Tibial artery (tissue), 4 donors: ENCODE measurements at regions not wholly inside any gene's neighbourhood (a gene's known extent, or its start where the extent isn't known, plus 50 kb on each side); places are given as distances from the start of the nearest gene placed in this dataset.

Experiments
- DNase-seq, 2 donors: peaks; one replicate each; pipeline ENCODE4 v3.0.0-alpha.2; 2019
- H3K27ac ChIP-seq, 2 donors: fragments of 200-600 bp; sonication (generic) in 1 of 2; 1 replicate in 1 of 2; 2 replicates in 1 of 2; pipeline ENCODE4 v1.5.1; 2018 to 2019; ENCODE audit warnings: mild to moderate bottlenecking in 1 of 2
- H3K27me3 ChIP-seq, 2 donors: fragments of 200-600 bp; sonication (generic) in 1 of 2; one replicate each; pipeline versions ENCODE4 v1.5.1 to v1.6.0; 2016 to 2019
- H3K36me3 ChIP-seq, 3 donors: fragments of 200-600 bp; sonication (generic) in 2 of 3; one replicate each; pipeline ENCODE4 v1.5.1; 2016 to 2019; ENCODE audit warnings: mild to moderate bottlenecking in 2 of 3
- H3K4me1 ChIP-seq, 4 donors: fragments of 200-600 bp; sonication (generic) in 2 of 4; 1 replicate in 3 of 4; 2 replicates in 1 of 4; pipeline ENCODE4 v1.5.1; 2016 to 2019
- H3K4me3 ChIP-seq, 2 donors: fragments of 200-600 bp; sonication (generic) in 1 of 2; 1 replicate in 1 of 2; 2 replicates in 1 of 2; pipeline ENCODE4 v1.5.1; 2018 to 2019; ENCODE audit warnings: mild to moderate bottlenecking in 2 of 2
- H3K9me3 ChIP-seq, 3 donors: fragments of 200-600 bp; sonication (generic) in 1 of 3; one replicate each; pipeline ENCODE4 v1.5.1; 2016 to 2019
- intact Hi-C: fragments of 100-400 bp; cut with DNase I; formaldehyde crosslinking; loops from one replicate; pipeline ENCODE4 v1.15.0; 2023; ENCODE audit warnings: low total_unique reads
- TF ChIP-seq, protein P1 (sequence below), 2 experiments: fragments of 200-600 bp in 1 of 2; fragments of 450-650 bp in 1 of 2; IDR thresholded peaks; one replicate each; pipeline ENCODE4 v1.5.1; 2017 to 2019; ENCODE audit warnings: antibody characterized with exemption in 2 of 2, mild to moderate bottlenecking in 1 of 2, moderate library complexity in 1 of 2

DNA sequence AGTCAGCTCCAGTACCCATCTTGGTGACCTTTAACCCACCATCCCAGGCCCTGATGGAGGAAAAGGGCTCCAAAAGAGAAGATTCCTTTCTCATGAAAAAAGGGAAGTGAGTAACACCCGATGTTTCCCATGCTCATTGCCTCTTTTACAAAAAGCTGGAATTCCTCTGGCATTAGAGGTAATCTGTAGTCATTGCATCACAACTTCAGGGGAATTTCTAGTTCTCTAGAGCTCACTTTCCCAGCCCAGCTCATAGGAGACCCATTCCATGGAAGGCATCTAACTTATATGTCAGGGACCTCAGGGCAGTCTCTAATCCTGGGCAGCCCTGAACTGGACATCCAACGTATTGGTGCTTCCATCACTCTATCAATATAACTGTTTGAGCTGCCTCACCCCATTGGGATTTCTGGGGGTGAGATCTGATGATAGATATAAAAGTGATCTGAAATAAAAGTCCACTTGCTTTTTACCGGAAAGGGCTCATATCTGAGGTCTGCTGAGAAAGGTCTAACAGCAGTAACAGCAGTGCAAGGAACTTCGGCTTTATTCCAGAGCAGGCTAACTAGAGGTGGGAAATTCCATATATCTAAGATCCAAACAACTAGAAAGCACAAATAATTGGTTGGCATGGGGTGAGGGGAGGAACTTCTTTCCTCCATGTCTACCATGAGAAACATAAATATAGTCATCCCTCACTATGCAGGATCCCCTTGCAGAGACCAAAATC, 106.1 kb downstream of the ETAA1 start:
- Histone ChIP-seq H3K4me1 (no peaks in the 10 kb centered on the region), H3K27me3 (no peaks in the 10 kb centered on the region), H3K36me3 (no peaks in the 10 kb centered on the region), H3K9me3 (no peaks in the 10 kb centered on the region), H3K27ac (no peak overlapping the region), H3K4me3 (no peak overlapping the region)
- TF ChIP-seq, protein P1, sequence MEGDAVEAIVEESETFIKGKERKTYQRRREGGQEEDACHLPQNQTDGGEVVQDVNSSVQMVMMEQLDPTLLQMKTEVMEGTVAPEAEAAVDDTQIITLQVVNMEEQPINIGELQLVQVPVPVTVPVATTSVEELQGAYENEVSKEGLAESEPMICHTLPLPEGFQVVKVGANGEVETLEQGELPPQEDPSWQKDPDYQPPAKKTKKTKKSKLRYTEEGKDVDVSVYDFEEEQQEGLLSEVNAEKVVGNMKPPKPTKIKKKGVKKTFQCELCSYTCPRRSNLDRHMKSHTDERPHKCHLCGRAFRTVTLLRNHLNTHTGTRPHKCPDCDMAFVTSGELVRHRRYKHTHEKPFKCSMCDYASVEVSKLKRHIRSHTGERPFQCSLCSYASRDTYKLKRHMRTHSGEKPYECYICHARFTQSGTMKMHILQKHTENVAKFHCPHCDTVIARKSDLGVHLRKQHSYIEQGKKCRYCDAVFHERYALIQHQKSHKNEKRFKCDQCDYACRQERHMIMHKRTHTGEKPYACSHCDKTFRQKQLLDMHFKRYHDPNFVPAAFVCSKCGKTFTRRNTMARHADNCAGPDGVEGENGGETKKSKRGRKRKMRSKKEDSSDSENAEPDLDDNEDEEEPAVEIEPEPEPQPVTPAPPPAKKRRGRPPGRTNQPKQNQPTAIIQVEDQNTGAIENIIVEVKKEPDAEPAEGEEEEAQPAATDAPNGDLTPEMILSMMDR (IDR thresholded peaks at IDR 0.05): no peak
- intact Hi-C loops: no loop called here
- DNase-seq: no peak

DNA sequence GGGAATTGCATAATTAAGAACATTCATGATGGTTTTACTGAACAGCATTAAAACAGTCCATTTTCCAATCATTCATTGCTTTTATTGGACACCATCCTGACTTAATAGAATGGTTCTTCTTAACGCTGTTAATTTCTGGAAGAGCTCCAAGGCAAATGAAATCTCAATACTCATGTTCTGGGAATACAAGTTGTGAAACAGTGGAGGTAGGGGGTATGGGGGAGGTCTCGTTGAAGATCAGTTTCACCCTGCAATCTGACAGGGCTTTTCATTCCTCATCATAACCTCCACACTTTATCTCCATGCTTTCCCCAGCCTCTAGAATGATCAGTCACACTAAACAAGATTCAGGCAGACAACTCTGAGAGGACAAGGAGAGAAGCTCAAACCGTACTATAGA, 113.6 kb downstream of the ETAA1 start:
- H3K27me3 ChIP-seq: no peaks in the 10 kb centered on the region
- intact Hi-C loops: no loop called here
- TF ChIP-seq, protein P1 (IDR thresholded peaks at IDR 0.05): no peak

DNA sequence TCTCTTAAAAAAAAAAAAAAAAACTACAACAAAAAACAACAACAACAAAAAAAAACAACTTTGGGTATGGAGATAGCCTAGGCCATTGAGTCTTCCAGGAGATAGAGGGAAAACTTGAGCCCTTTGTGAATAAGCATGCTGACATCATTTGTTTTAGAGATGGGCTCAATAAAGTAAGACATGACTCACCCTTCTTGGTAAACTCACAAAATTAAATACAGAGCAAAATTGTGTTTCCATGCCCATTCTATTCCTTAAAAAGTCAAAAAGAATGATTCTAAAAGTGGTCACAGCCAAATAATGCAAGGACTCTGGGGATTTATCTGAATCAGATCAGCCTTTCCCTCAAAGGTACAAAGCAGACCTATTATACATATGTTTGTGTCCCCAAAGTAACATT, 117.4 kb downstream of the ETAA1 start:
- TF ChIP-seq, protein P1 (IDR thresholded peaks at IDR 0.05): no peak
- no peaks in the 10 kb centered on the region for H3K27me3 ChIP-seq
- H3K36me3 ChIP-seq: no peaks in the 10 kb centered on the region
- no peak overlapping the region for H3K27ac ChIP-seq
- no peak for DNase-seq
- no peaks in the 10 kb centered on the region for H3K4me1 ChIP-seq
- H3K4me3 ChIP-seq: no peak overlapping the region
- H3K9me3 ChIP-seq: no peaks in the 10 kb centered on the region
- intact Hi-C loops: no loop called here

More for the DNA sequence above, 113.6 kb downstream of the ETAA1 start:
- H3K9me3 ChIP-seq: no peaks in the 10 kb centered on the region
- no peak overlapping the region for H3K4me3 ChIP-seq
- H3K27ac ChIP-seq: no peak overlapping the region
- DNase-seq: no peak
- no peaks in the 10 kb centered on the region for H3K4me1 ChIP-seq
- H3K36me3 ChIP-seq: no peaks in the 10 kb centered on the region

DNA sequence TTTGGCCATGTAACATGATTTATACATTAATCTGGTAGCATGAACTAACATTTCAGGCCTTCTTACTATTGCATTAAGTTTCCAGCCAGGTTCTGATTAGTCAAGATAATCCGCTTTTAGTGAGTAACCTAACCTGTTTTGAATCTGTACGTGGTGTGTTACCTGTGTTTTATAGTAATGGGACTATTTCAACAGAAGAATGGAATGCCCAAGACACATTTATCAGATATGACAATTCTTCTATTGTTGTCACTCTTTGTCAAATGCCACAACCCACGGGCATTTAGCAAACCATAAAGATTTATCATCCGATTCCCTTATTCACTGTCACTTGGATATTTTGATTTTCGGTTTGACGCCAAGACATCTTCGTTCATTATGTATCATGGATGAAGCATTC, 117.9 kb downstream of the ETAA1 start:
- TF ChIP-seq, protein P1 (IDR thresholded peaks at IDR 0.05): no peak
- Histone ChIP-seq H3K4me3 (no peak overlapping the region), H3K4me1 (no peaks in the 10 kb centered on the region), H3K9me3 (no peaks in the 10 kb centered on the region), H3K27ac (no peak overlapping the region), H3K36me3 (no peaks in the 10 kb centered on the region), H3K27me3 (no peaks in the 10 kb centered on the region)
- DNase-seq: no peak
- intact Hi-C loops: no loop called here

DNA sequence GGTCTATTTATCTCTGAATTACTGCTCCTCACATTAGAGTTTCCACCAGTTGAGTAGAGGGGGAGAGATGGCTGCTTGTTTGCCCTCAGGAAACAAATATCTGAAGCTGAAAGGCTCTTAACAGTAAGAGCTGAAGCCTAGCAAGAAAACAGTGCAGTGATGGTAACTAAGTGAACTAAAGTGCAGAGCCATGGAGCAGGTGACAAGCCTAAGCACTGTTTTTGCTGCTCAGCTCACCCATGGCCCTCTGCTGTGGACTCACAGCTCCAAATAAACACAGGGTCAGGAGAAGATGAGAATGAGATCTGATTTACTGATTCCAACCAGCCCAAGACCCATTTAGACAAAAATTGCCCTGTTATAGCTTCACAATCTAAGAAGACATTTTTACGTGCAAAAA, 118.4 kb downstream of the ETAA1 start:
- TF ChIP-seq, protein P1 (IDR thresholded peaks at IDR 0.05): no peak
- no peaks in the 10 kb centered on the region for H3K36me3 ChIP-seq
- H3K4me1 ChIP-seq: no peaks in the 10 kb centered on the region
- intact Hi-C loops: no loop called here
- H3K27me3 ChIP-seq: no peaks in the 10 kb centered on the region
- H3K9me3 ChIP-seq: no peaks in the 10 kb centered on the region
- H3K27ac ChIP-seq: no peak overlapping the region
- H3K4me3 ChIP-seq: no peak overlapping the region
- DNase-seq: no peak

DNA sequence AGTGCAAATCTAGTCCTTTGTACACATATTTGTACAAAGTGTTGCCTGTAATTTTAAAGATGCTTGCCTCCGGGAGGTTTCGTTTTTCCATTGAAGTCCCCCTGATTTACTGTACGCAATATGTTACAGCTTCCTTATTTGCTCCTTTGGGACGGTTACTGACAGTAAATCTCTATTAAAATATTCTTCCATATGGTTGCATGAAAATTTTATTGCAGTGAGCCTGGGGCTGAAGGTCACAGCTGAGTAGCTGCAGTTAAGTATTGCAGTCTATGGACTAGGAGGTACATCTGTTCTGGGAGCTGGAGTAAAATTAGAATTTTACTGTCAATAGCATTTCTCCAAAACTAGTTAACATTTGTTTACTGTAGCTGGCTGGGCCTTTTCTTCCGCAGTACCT, 119.2 kb downstream of the ETAA1 start:
- Histone ChIP-seq H3K9me3 (no peaks in the 10 kb centered on the region), H3K36me3 (no peaks in the 10 kb centered on the region), H3K4me3 (no peak overlapping the region), H3K27ac (no peak overlapping the region), H3K27me3 (no peaks in the 10 kb centered on the region), H3K4me1 (no peaks in the 10 kb centered on the region)
- TF ChIP-seq, protein P1 (IDR thresholded peaks at IDR 0.05): no peak
- intact Hi-C loops: no loop called here
- DNase-seq: no peak
